SIG-M5 (cell line): ENCODE measurements at regions not wholly inside any gene's neighbourhood (a gene's known extent, or its start where the extent isn't known, plus 50 kb on each side); places are given as distances from the start of the nearest gene placed in this dataset.
"Not testable (repeated sequence)": the region's sequence is repeated elsewhere in the genome, so short reads cannot be mapped to it uniquely, and the experiment has no call there.

ENCODE experiments used
- DNase-seq: peaks from one replicate; lab custom pipeline; 2025; lab: John Stamatoyannopoulos, UW

GRCh38 chr2:210861038-210861665, 304.8 kb downstream of the CPS1 start:
- no peak for DNase-seq

GRCh38 chr2:210862283-210863065, 306.1 kb downstream of the CPS1 start:
- DNase-seq = no peak

GRCh38 chr2:210863283-210863682, 306.9 kb downstream of the CPS1 start:
- no peak for DNase-seq

- not testable (repeated sequence) for DNase-seq
Measured at GRCh38 chr2:210871566-210871965, 315.2 kb downstream of the CPS1 start.

GRCh38 chr2:210873631-210874030, 317.2 kb downstream of the CPS1 start:
- DNase-seq = no peak

- DNase-seq = no peak
Measured at GRCh38 chr2:210884227-210884626, 327.8 kb downstream of the CPS1 start.

GRCh38 chr2:210888035-210888434, 331.6 kb downstream of the CPS1 start:
- no peak for DNase-seq

- DNase-seq = no peak
Measured at GRCh38 chr2:210895132-210895531, 338.7 kb downstream of the CPS1 start.

GRCh38 chr2:210899131-210899530, 342.7 kb downstream of the CPS1 start:
- DNase-seq = no peak

- no peak for DNase-seq
Measured at GRCh38 chr2:210901326-210901725, 344.9 kb downstream of the CPS1 start.

GRCh38 chr2:210912779-210913178, 356.4 kb downstream of the CPS1 start:
- no peak for DNase-seq

- no peak for DNase-seq
Measured at GRCh38 chr2:210913461-210913860, 357.1 kb downstream of the CPS1 start.

- DNase-seq = no peak
Measured at GRCh38 chr2:210915912-210916311, 359.5 kb downstream of the CPS1 start.

GRCh38 chr2:210917465-210917864, 361.1 kb downstream of the CPS1 start:
- DNase-seq = no peak

- DNase-seq = no peak
Measured at GRCh38 chr2:210919128-210919527, 362.7 kb downstream of the CPS1 start.

- DNase-seq = no peak
Measured at GRCh38 chr2:210922419-210922818, 366.0 kb downstream of the CPS1 start.

GRCh38 chr2:210928714-210929113, 372.3 kb downstream of the CPS1 start:
- DNase-seq = no peak

GRCh38 chr2:210938228-210938627, 381.8 kb downstream of the CPS1 start:
- no peak for DNase-seq

- DNase-seq = no peak
Measured at GRCh38 chr2:210946395-210946794, 390.0 kb downstream of the CPS1 start.

GRCh38 chr2:210950434-210951060, 394.1 kb downstream of the CPS1 start:
- DNase-seq = not testable (repeated sequence)

- no peak for DNase-seq
Measured at GRCh38 chr2:210954386-210954907, 398.0 kb downstream of the CPS1 start.

- no peak for DNase-seq
Measured at GRCh38 chr2:210955591-210955990, 399.2 kb downstream of the CPS1 start.

GRCh38 chr2:210956101-210956500, 399.7 kb downstream of the CPS1 start:
- DNase-seq = no peak
